CD14-positive monocyte (primary cell): ENCODE measurements at regions not wholly inside any gene's neighbourhood (a gene's known extent, or its start where the extent isn't known, plus 50 kb on each side); places are given as distances from the start of the nearest gene placed in this dataset.

ENCODE experiments used
- DNase-seq, 3 donors: peaks; one replicate each; pipeline ENCODE4 v3.0.0-alpha.2; 2011 to 2022
- H2AFZ ChIP-seq: 2 replicates; pipeline ENCODE4 v1.6.0; 2012; ENCODE audit warnings: mild to moderate bottlenecking, low read depth, low read length, inconsistent platforms; ENCODE audit not compliant: insufficient read depth, poor library complexity, severe bottlenecking
- H3K27ac ChIP-seq, 2 donors: 1 replicate in 1 of 2; 2 replicates in 1 of 2; pipeline ENCODE4 v1.5.1; 2012 to 2013; ENCODE audit warnings: low read length in 2 of 2, control low read depth in 1 of 2, inconsistent platforms in 1 of 2, low read depth in 1 of 2, mild to moderate bottlenecking in 1 of 2
- H3K27me3 ChIP-seq, 2 donors: one replicate each; pipeline versions ENCODE4 v1.6.0 to v1.6.1; 2011 to 2013; ENCODE audit warnings: low read length in 2 of 2; ENCODE audit not compliant: control insufficient read depth in 2 of 2, insufficient read depth in 2 of 2
- H3K36me3 ChIP-seq, 2 donors: replicated peaks in 1 of 2; 1 replicate in 1 of 2; 2 replicates in 1 of 2; pipeline versions ENCODE4 v1.5.1 to v1.6.1; 2012 to 2013; ENCODE audit warnings: low read length in 2 of 2, control low read depth in 1 of 2, inconsistent platforms in 1 of 2, mild to moderate bottlenecking in 1 of 2; ENCODE audit not compliant: insufficient read depth in 2 of 2, control insufficient read depth in 1 of 2
- H3K4me1 ChIP-seq, 2 donors: 1 replicate in 1 of 2; 2 replicates in 1 of 2; pipeline versions ENCODE4 v1.5.1 to v1.6.1; 2012 to 2013; ENCODE audit warnings: low read length in 2 of 2, control low read depth in 1 of 2, inconsistent platforms in 1 of 2, mild to moderate bottlenecking in 1 of 2, moderate library complexity in 1 of 2; ENCODE audit not compliant: insufficient read depth in 2 of 2, control insufficient read depth in 1 of 2
- H3K4me2 ChIP-seq: replicated peaks from 2 replicates; pipeline ENCODE3; 2012; ENCODE audit warnings: low read length, moderate library complexity, mild to moderate bottlenecking; ENCODE audit not compliant: poor library complexity, severe bottlenecking; ENCODE audit errors: extremely low read depth
- H3K4me3 ChIP-seq, 3 experiments: fragments of 200-600 bp in 1 of 3; sonication (generic) in 1 of 3; replicated peaks in 1 of 3; 1 replicate in 2 of 3; 2 replicates in 1 of 3; pipeline ENCODE4 v1.5.1; 2011 to 2013; ENCODE audit warnings: low read length in 3 of 3, mild to moderate bottlenecking in 3 of 3, control low read depth in 2 of 3, low read depth in 2 of 3, inconsistent platforms in 1 of 3, moderate library complexity in 1 of 3
- H3K79me2 ChIP-seq: 2 replicates; pipeline ENCODE4 v1.6.0; 2012; ENCODE audit warnings: mild to moderate bottlenecking, control low read depth, inconsistent platforms, low read length, moderate library complexity; ENCODE audit not compliant: insufficient read depth
- H3K9ac ChIP-seq: 2 replicates; pipeline ENCODE4 v1.6.0; 2017; ENCODE audit warnings: low read length, mild to moderate bottlenecking; ENCODE audit not compliant: insufficient read depth, poor library complexity, severe bottlenecking
- H3K9me3 ChIP-seq, 2 donors: replicated peaks in 1 of 2; 1 replicate in 1 of 2; 2 replicates in 1 of 2; pipeline versions ENCODE4 v1.5.1 to v1.6.1; 2012 to 2013; ENCODE audit warnings: low read length in 2 of 2, control low read depth in 1 of 2; ENCODE audit not compliant: control insufficient read depth in 1 of 2, insufficient read depth in 1 of 2
- H4K20me1 ChIP-seq: 2 replicates; pipeline ENCODE4 v1.6.0; 2012; ENCODE audit warnings: mild to moderate bottlenecking, low read length, control low read depth, moderate library complexity; ENCODE audit not compliant: insufficient read depth
- H3K27ac Mint-ChIP-seq, 7 donors: one replicate each; pipeline ENCODE4 v1.8.0; 2020; ENCODE audit warnings: mild to moderate bottlenecking in 7 of 7, mixed read lengths in 7 of 7, moderate library complexity in 6 of 7, inconsistent platforms in 2 of 7
- H3K27me3 Mint-ChIP-seq, 3 donors: one replicate each; pipeline ENCODE4 v1.8.0; 2021 to 2022; ENCODE audit warnings: low read depth in 3 of 3, mild to moderate bottlenecking in 3 of 3, mixed read lengths in 3 of 3, moderate library complexity in 3 of 3, inconsistent platforms in 1 of 3
- H3K36me3 Mint-ChIP-seq, 2 donors: one replicate each; pipeline ENCODE4 v1.8.0; 2020; ENCODE audit warnings: mixed read lengths in 2 of 2, inconsistent platforms in 1 of 2, mild to moderate bottlenecking in 1 of 2
- H3K4me1 Mint-ChIP-seq: one replicate; pipeline ENCODE4 v1.8.0; 2020; ENCODE audit warnings: mild to moderate bottlenecking, mixed read lengths
- H3K4me3 Mint-ChIP-seq, 2 donors: one replicate each; pipeline ENCODE4 v1.8.0; 2020; ENCODE audit warnings: mild to moderate bottlenecking in 2 of 2, mixed read lengths in 2 of 2, moderate library complexity in 1 of 2
- H3K9me3 Mint-ChIP-seq, 7 donors: one replicate each; pipeline ENCODE4 v1.8.0; 2020 to 2022; ENCODE audit warnings: mixed read lengths in 7 of 7, mild to moderate bottlenecking in 6 of 7, moderate library complexity in 6 of 7, inconsistent platforms in 2 of 7
- WGBS: methylation state at CpG from one replicate; pipeline ENCODE4 v1.1.5; 2013; ENCODE audit warnings: missing lambda C conversion rate; ENCODE audit not compliant: insufficient coverage; 5-methylcytosine and 5-hydroxymethylcytosine counted together
- intact Hi-C, 2 donors: fragments of 100-400 bp; cut with micrococcal nuclease; formaldehyde crosslinking; loops; one replicate each; pipeline versions ENCODE4 v1.15.0 to v1.15.1; 2023
- TF ChIP-seq, protein P1 (sequence below): fragments of 200-600 bp; IDR thresholded peaks from one replicate; pipeline ENCODE4 v1.8.0; 2022; ENCODE audit warnings: antibody characterized with exemption, mild to moderate bottlenecking

DNA sequence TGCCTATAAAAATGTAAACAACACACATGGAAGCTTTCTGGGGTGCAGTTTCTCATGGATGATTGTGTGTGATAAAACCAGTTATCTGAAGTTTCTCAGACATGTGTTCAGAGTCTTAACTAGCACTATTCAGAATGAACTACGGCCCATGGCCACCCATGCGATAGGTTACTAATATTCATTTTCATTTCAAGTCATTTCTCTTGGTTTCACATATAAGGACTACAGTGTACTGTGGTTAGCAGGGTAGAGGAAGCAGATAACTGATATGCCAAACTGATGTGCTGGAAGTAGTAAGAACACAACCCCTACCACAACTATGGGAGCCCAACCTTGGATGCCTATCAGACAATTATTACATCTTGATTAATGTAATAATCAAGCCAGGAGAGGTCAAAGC, 372.1 kb downstream of the DTWD2 start:
- H3K4me3 Mint-ChIP-seq: no peak overlapping the region
- H2AFZ ChIP-seq: no peak overlapping the region
- H3K27me3 Mint-ChIP-seq: peaks cover 0 to 2% (median 2%) of the 10 kb centered on the region in 3 donors
- H3K4me3 ChIP-seq: no peak overlapping the region
- H3K27ac ChIP-seq: no peak overlapping the region
- no CpG with 5 or more reads among the region's 2 CpGs for WGBS
- H3K4me2 ChIP-seq: no peak overlapping the region
- H3K9me3 Mint-ChIP-seq: peaks cover 0 to 2% (median 0%) of the 10 kb centered on the region in 7 donors
- H3K36me3 ChIP-seq: no peaks in the 10 kb centered on the region
- H3K36me3 Mint-ChIP-seq: no peaks in the 10 kb centered on the region
- no peaks in the 10 kb centered on the region for H3K4me1 Mint-ChIP-seq
- H3K4me1 ChIP-seq: no peaks in the 10 kb centered on the region
- no peak for DNase-seq
- H3K79me2 ChIP-seq: no peaks in the 10 kb centered on the region
- H3K27ac Mint-ChIP-seq: no peak overlapping the region
- no peaks in the 10 kb centered on the region for H3K9me3 ChIP-seq
- TF ChIP-seq, protein P1, sequence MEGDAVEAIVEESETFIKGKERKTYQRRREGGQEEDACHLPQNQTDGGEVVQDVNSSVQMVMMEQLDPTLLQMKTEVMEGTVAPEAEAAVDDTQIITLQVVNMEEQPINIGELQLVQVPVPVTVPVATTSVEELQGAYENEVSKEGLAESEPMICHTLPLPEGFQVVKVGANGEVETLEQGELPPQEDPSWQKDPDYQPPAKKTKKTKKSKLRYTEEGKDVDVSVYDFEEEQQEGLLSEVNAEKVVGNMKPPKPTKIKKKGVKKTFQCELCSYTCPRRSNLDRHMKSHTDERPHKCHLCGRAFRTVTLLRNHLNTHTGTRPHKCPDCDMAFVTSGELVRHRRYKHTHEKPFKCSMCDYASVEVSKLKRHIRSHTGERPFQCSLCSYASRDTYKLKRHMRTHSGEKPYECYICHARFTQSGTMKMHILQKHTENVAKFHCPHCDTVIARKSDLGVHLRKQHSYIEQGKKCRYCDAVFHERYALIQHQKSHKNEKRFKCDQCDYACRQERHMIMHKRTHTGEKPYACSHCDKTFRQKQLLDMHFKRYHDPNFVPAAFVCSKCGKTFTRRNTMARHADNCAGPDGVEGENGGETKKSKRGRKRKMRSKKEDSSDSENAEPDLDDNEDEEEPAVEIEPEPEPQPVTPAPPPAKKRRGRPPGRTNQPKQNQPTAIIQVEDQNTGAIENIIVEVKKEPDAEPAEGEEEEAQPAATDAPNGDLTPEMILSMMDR: no peak
- H4K20me1 ChIP-seq: no peaks in the 10 kb centered on the region
- intact Hi-C loops: no loop called here
- H3K9ac ChIP-seq: no peak overlapping the region
- no peaks in the 10 kb centered on the region for H3K27me3 ChIP-seq

DNA sequence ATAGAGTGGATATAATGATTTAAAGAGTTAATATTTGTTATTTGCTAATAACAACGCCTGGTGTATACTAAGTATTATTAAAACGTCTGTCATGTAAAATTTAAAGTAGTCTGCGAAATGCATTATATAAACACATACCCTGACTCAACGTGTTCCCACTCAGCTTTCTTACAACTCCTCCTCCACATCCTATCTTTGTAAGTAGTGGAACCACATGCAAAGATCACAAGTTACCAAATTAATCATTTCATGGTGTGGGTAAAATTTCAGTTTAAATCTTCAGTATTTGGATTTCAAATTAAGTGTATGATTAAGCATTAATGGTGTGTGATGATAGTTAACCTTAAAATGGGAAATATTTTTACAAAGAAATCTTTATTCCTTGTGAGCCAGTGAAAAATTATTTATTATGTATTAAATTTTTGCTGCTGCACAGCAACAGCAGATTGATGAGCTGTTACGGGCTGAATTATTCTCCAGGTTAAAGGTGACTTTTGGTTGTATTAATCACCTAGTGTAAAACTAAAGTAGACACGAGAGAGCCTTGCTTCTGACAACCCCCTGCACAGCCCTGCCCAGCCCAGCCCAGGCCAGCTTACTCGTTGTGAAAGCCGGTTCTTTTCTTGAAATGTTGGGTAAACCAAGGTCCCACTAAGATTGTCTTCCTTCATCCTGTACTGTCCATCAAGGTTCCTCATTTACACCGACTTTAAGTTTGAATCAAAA, 373.5 kb downstream of the DTWD2 start:
- no peaks in the 10 kb centered on the region for H3K27me3 ChIP-seq
- H3K36me3 ChIP-seq: no peaks in the 10 kb centered on the region
- TF ChIP-seq, protein P1: no peak
- no peaks in the 10 kb centered on the region for H3K79me2 ChIP-seq
- no peak overlapping the region for H3K4me2 ChIP-seq
- no peak overlapping the region for H3K4me3 ChIP-seq
- no peak overlapping the region for H2AFZ ChIP-seq
- H3K9ac ChIP-seq: no peak overlapping the region
- Mint-ChIP-seq H3K4me3 (no peak overlapping the region), H3K36me3 (no peaks in the 10 kb centered on the region), H3K4me1 (no peaks in the 10 kb centered on the region), H3K9me3 (no peaks in the 10 kb centered on the region), H3K27me3 (peaks cover 0 to 2% (median 2%) of the 10 kb centered on the region in 3 donors), H3K27ac (no peak overlapping the region)
- WGBS: no CpG with 5 or more reads among the region's 9 CpGs
- no peaks in the 10 kb centered on the region for H3K9me3 ChIP-seq
- H3K4me1 ChIP-seq: no peaks in the 10 kb centered on the region
- H4K20me1 ChIP-seq: no peaks in the 10 kb centered on the region
- H3K27ac ChIP-seq: no peak overlapping the region
- DNase-seq: no peak
- intact Hi-C loops: no loop called here
